ENCODE measurements at regions not wholly inside any gene's neighbourhood (a gene's known extent, or its start where the extent isn't known, plus 50 kb on each side); places are given as distances from the start of the nearest gene placed in this dataset.
"Not testable (repeated sequence)": the region's sequence is repeated elsewhere in the genome, so short reads cannot be mapped to it uniquely, and the experiment has no call there.

GRCh38 chr1:201637282-201638079 is 98.6 kb downstream of the NAV1 start:
- no peak for DNase-seq (ENCODE audit: low spot score)

GRCh38 chr1:201639391-201639790 is 100.5 kb downstream of the NAV1 start:
- DNase-seq (ENCODE audit: low spot score): no peak

GRCh38 chr1:201639826-201640225 is 100.9 kb downstream of the NAV1 start:
- DNase-seq (ENCODE audit: low spot score): no peak

GRCh38 chr1:201640624-201641023 is 101.7 kb downstream of the NAV1 start:
- DNase-seq (ENCODE audit: low spot score): no peak

- DNase-seq (ENCODE audit: low spot score): no peak
These were observed 102.8 kb downstream of the NAV1 start for GRCh38 chr1:201641524-201642253.

- DNase-seq (ENCODE audit: low spot score): no peak
These were observed 104.8 kb downstream of the NAV1 start for GRCh38 chr1:201643835-201644104.

- no peak for DNase-seq (ENCODE audit: low spot score)
These were observed 105.3 kb downstream of the NAV1 start for GRCh38 chr1:201644197-201644596.

- DNase-seq (ENCODE audit: low spot score): not testable (repeated sequence)
These were observed 106.1 kb downstream of the NAV1 start for GRCh38 chr1:201645000-201645399.

- peak; percentile 31 for DNase-seq (ENCODE audit: low spot score)
These were observed 107.0 kb downstream of the NAV1 start for GRCh38 chr1:201645956-201646355.

- no peak for DNase-seq (ENCODE audit: low spot score)
These were observed 107.6 kb downstream of the NAV1 start for GRCh38 chr1:201646411-201647022.

GRCh38 chr1:201647094-201647493 is 108.2 kb downstream of the NAV1 start:
- DNase-seq (ENCODE audit: low spot score): no peak

- DNase-seq (ENCODE audit: low spot score): no peak
These were observed 108.8 kb downstream of the NAV1 start for GRCh38 chr1:201647722-201648065.

GRCh38 chr1:201648066-201648906 is 109.4 kb downstream of the NAV1 start:
- peak; percentile 38 for DNase-seq (ENCODE audit: low spot score)

- DNase-seq (ENCODE audit: low spot score): no peak
These were observed 110.2 kb downstream of the NAV1 start for GRCh38 chr1:201648907-201649721.

- DNase-seq (ENCODE audit: low spot score): peak; percentile 56
These were observed 111.1 kb downstream of the NAV1 start for GRCh38 chr1:201649761-201650622.

- DNase-seq (ENCODE audit: low spot score): no peak
These were observed 111.7 kb downstream of the NAV1 start for GRCh38 chr1:201650623-201650933.

GRCh38 chr1:201652181-201652580 is 113.3 kb downstream of the NAV1 start:
- no peak for DNase-seq (ENCODE audit: low spot score)

- no peak for DNase-seq (ENCODE audit: low spot score)
These were observed 114.3 kb downstream of the NAV1 start for GRCh38 chr1:201653233-201653632.

GRCh38 chr1:201653883-201654282 is 115.0 kb downstream of the NAV1 start:
- DNase-seq (ENCODE audit: low spot score): no peak

- DNase-seq (ENCODE audit: low spot score): no peak
These were observed 116.3 kb downstream of the NAV1 start for GRCh38 chr1:201655243-201655642.

- DNase-seq (ENCODE audit: low spot score): no peak
These were observed 117.0 kb downstream of the NAV1 start for GRCh38 chr1:201655910-201656309.
